Erythroblast (primary cell): ENCODE measurements at regions not wholly inside any gene's neighbourhood (a gene's known extent, or its start where the extent isn't known, plus 50 kb on each side); places are given as distances from the start of the nearest gene placed in this dataset.

ENCODE experiments used
- GATA1 ChIP-seq: IDR thresholded peaks from 2 replicates; pipeline ENCODE4 v1.6.1; 2011; ENCODE audit warnings: low read depth, mild to moderate bottlenecking, control low read depth, low read length, moderate library complexity
- POLR2A ChIP-seq: IDR thresholded peaks from 2 replicates; pipeline ENCODE4 v1.6.1; 2011; ENCODE audit warnings: mild to moderate bottlenecking, low read length

GRCh38 chr14:47846008-47846407 is 170.6 kb upstream of the MDGA2 start:
- TF ChIP-seq POLR2A: no peak
- TF ChIP-seq GATA1: no peak
